HG03039 (cell line): ENCODE measurements at regions not wholly inside any gene's neighbourhood (a gene's known extent, or its start where the extent isn't known, plus 50 kb on each side); places are given as distances from the start of the nearest gene placed in this dataset.
"Not testable (repeated sequence)": the region's sequence is repeated elsewhere in the genome, so short reads cannot be mapped to it uniquely, and the experiment has no call there.

Experiments used
- ATAC-seq: cut with Tn5 transposase; IDR thresholded peaks from one replicate; pipeline ENCODE4 v1.9.1; 2021; ENCODE audit warnings: mild to moderate bottlenecking, moderate library complexity; ENCODE audit not compliant: unreplicated experiment

GRCh38 chr1:196005426-196005825 lies 602.8 kb downstream of the KCNT2 start:
- no peak for ATAC-seq

GRCh38 chr1:196004388-196004787 lies 603.9 kb downstream of the KCNT2 start:
- ATAC-seq, result not testable (repeated sequence)

GRCh38 chr1:196002906-196003305 lies 605.3 kb downstream of the KCNT2 start:
- ATAC-seq, result no peak

DNA sequence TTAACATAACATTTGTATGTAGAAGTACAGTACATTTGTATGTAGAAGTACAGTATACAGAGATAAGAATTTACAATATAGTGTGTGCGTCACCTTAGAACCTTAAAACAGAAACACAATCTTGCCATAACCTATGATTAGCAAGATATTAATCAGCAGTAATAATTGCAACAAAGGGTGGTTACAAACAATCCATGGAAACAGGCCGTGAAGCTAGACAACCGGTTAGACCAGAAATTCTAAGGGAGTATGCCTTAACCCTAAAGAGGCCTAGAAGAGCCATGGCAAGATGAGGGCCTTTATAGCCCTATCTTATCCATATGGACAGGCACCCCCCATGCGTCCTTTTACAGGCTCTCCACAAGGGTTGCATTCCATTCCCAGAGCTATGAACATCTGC lies 605.9 kb downstream of the KCNT2 start:
- not testable (repeated sequence) for ATAC-seq

GRCh38 chr1:196001188-196001587 lies 607.1 kb downstream of the KCNT2 start:
- no peak for ATAC-seq

DNA sequence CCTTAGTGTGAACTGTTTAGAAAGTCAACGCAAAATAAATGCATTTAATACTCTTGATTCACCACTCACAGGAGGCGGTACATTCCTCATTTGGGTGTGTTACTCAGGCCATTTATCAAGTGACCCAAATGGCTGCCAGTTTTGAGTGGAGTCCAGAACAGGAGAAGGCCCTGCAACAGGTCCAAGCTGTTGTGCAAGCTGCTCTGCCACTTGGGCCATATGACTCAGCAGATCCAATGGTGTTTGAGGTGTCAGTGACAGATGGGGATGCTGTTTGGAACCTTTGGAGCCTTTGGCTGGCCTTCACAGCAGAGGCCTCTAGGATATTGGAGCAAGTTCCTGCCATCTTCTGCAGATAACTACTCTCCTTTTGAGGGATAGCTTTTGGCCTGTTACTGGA lies 609.2 kb downstream of the KCNT2 start:
- ATAC-seq, result no peak

- no peak for ATAC-seq
Measured at GRCh38 chr1:195981448-195982139, 626.6 kb downstream of the KCNT2 start.

DNA sequence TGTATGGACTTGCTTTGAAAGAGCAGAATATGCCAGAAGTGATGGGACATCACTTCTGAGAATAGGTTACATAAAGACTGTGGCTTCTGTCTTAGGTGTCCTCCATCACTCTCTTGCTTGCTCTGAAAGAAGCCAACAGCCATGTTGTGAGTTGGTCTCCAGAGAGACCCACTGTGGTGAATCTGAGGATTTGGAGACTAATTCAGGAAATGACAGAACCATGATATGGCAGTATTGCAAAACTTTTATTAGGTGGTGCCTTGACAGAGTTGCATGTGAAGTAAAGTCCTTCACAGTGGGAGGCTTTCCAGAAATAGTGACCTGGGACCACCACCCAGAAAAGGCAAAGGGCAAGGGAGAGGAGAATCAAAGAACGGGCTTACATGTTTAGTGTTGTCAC lies 628.6 kb downstream of the KCNT2 start:
- no peak for ATAC-seq

DNA sequence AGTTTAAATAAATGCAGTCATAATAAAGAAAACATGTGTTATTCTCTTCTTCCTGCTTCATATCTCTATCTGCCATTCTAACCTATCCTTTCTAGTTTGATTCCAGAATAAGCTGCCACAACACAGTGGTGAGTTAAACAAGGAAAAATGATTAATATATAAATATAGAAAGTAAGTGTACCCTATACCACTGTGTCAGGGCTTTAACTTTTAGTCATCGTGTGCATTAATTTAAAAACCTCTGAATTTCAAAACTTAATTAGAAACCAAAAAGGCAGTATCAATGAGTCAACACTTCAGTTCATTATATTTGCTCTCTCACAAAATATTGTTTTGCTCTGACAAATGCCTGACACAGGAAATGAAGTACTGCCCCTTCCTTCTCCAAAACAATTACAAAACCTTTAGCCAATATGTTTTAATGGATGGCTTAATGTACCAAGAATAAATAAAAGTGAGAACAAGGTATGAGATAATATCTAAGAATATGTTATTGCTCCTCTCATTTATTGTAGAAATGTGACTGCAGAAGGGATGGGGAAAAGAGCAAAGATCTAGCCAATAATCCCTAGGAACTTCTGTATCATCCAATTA lies 634.8 kb downstream of the KCNT2 start:
- ATAC-seq, result no peak

GRCh38 chr1:195971589-195971988 lies 636.7 kb downstream of the KCNT2 start:
- no peak for ATAC-seq

DNA sequence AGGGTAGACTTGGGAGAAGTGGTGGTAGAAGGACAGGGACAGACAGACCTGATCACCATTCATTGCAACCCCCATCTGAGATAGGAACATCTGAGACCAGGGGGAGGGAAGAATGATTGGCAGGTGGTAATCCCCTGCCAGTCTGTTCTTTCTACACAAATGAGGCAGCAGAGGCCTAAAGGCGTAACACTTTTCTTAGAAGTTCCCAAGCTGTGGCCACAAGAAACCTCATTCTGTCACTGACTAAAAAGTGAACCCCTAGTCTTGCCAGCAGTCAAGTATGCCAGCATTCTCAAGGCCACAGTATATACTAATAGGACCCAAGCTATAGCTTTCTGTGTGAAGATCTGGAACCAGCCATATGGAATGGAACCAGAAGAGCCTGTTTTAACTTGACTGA lies 638.0 kb downstream of the KCNT2 start:
- ATAC-seq, result no peak

DNA sequence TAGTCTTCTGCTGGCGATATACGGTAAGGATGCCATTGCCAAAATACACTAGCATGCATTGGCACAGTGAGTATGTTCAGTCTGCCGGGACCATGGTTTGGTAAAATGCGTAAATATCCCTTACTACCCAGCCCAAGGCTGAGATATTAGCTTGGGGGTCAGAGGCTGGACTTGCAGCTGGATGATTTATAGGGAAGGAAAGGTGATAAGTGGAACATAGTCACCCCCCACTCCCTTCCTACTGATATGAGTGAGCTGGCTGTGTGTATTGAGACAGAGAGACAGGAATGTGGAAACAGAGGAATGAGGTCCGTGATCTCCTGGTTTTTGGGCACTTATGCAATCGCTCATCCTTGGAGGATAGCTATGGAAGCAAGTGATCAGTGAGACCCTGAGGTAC lies 642.8 kb downstream of the KCNT2 start:
- ATAC-seq, result no peak

GRCh38 chr1:195965036-195965435 lies 643.2 kb downstream of the KCNT2 start:
- ATAC-seq, result no peak

DNA sequence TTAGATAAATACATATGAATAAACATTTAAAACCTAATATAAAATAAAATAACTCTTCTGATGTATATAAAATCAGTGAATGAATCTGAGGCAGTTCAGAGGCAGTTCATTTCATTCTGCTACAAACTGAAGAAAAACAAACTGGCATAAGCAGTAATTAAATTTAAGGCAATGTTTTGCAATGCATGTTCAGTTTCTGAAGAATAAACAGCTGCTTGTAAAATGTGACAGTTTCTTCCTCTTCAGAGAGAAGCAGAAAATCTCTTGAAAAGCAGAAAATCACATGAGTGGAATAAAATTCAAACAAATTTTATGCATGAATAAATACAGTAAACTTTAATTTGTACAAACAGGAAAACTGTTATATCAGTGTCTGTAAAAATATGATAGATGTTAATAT lies 643.7 kb downstream of the KCNT2 start:
- no peak for ATAC-seq

DNA sequence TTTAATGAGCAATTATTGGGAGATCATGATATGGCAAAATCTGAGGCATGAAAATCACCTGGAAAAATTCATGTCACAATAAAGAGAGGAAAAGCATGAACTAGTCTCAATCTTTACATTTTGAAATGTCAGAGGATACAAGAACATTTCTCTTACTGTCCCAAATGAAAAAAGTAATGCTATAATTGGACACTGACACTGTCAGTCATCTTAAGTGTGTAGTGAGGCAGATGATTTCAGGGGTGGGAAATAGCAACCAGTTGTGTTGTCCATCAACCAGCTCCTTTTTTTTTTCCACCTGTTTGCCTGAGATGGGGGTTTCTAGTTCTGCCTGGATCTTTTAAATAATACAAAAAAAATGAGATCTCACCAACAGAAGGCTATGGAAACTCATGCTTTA lies 646.2 kb downstream of the KCNT2 start:
- no peak for ATAC-seq

DNA sequence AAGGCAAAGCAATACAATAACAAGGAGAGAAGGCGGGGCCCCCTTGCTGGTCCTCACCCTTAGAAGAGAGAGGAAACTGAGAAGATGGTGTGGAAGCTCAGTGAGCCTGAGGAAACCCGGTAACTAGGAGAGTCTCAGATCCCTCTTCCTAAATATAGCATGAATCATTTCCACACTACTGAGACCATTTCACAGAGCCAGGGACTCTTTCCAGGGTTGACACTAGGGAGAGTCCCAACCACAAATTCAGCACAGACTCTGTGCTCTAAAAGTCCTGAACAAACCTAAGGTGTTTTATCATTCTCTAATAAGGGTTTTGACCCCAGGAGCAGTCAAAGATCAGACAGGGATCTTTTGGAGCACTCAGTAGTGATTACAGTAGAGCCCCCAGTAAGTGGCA lies 647.7 kb downstream of the KCNT2 start:
- peak; percentile 86 for ATAC-seq

DNA sequence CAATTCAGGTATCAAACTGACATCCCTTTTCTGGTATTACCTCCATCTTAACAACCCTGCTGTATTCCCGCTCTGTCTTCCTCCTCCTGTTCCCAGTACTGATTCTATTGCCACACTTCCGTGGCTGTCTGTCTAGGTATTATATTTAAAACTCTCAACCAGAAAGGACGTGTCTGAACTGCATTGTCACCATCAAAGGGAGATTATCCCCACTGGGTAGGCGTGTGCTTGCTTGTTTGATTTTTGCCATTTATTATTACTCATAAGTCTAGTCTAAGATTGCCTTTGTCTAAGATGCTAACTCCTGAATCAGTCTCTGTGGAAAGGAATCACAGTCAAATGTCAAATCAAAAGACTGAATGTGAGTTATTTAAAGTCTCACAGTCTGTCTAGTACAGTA lies 650.1 kb downstream of the KCNT2 start:
- ATAC-seq, result no peak

- ATAC-seq, result no peak
Measured at GRCh38 chr1:195956845-195957244, 651.4 kb downstream of the KCNT2 start.

DNA sequence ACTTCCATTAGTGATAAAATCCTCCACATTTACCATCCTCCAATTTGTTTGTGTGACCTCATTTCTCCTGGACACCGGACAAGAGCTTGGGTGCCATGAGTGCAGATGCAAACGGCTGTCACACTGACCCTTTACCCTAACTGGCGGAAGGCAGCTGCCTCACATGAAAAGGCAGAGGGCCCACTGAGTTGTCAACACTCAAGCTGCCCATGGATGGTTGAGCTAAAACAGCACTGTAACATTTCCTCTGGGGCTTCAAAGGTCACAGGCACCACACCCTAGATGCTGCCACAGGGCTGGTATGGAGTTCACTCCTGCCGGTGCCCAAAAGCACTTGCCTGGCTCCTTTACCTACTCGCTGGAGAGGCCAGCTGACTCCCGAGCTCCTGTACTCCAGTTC lies 653.4 kb downstream of the KCNT2 start:
- no peak for ATAC-seq

- no peak for ATAC-seq
Measured at GRCh38 chr1:195951313-195951712, 656.9 kb downstream of the KCNT2 start.

GRCh38 chr1:195948123-195948895 lies 659.9 kb downstream of the KCNT2 start:
- ATAC-seq, result no peak

DNA sequence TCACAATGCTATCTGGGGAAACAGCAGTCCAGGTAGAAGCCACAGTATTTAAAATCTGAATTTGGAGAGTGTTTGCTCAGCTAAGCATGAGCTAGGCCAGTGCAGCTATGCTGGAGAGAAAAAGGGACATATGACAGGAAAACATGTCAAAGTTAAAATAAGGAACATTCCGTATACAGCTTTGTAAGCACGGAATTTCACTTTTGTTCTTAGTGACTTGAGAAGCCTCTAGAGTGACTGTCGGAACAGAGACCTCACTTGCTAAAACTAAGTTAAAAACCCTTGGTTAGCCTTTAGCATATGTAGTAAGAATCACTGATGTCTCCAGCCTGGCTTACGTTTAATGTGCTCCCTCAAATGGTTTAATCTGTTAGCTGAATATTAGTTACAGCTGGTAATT lies 661.7 kb downstream of the KCNT2 start:
- no peak for ATAC-seq
